Right lobe of liver (tissue), 6 donors: ENCODE measurements at regions not wholly inside any gene's neighbourhood (a gene's known extent, or its start where the extent isn't known, plus 50 kb on each side); places are given as distances from the start of the nearest gene placed in this dataset.

Source experiments
- ATAC-seq, 4 donors: fragments of 200-7000 bp; cut with Tn5 transposase; one replicate each; pipeline ENCODE4 v1.9.1; 2020; ENCODE audit warnings: mild to moderate bottlenecking in 4 of 4, moderate library complexity in 4 of 4
- DNase-seq, 3 donors: peaks; one replicate each; pipeline ENCODE4 v3.0.0-alpha.2; 2020
- H3K27ac ChIP-seq, 3 donors: fragments of 200-600 bp; one replicate each; pipeline ENCODE4 v1.8.0; 2022
- H3K27me3 ChIP-seq, 2 donors: fragments of 200-600 bp; one replicate each; pipeline ENCODE4 v1.8.0; 2022
- H3K36me3 ChIP-seq, 4 donors: fragments of 200-600 bp; sonication (generic) in 1 of 4; one replicate each; pipeline versions ENCODE4 v1.5.1 to v1.8.0; 2017 to 2022; ENCODE audit warnings: control low read depth in 1 of 4
- H3K4me1 ChIP-seq, 4 donors: fragments of 200-600 bp; sonication (generic) in 1 of 4; one replicate each; pipeline versions ENCODE4 v1.5.1 to v1.8.0; 2017 to 2022; ENCODE audit warnings: control low read depth in 1 of 4
- H3K4me3 ChIP-seq, 3 donors: fragments of 200-600 bp; one replicate each; pipeline ENCODE4 v1.8.0; 2022
- H3K9me3 ChIP-seq, 4 donors: fragments of 200-600 bp; sonication (generic) in 1 of 4; one replicate each; pipeline versions ENCODE4 v1.5.1 to v1.8.0; 2017 to 2022; ENCODE audit warnings: control low read depth in 1 of 4
- CTCF ChIP-seq, 4 donors: fragments of 200-600 bp in 3 of 4; fragments of 450-650 bp in 1 of 4; IDR thresholded peaks; one replicate each; pipeline versions ENCODE4 v1.5.1 to v1.8.0; 2016 to 2022; ENCODE audit warnings: antibody characterized with exemption in 4 of 4, mild to moderate bottlenecking in 2 of 4
- POLR2A ChIP-seq: fragments of 450-650 bp; IDR thresholded peaks from one replicate; pipeline ENCODE4 v1.6.1; 2017; ENCODE audit warnings: antibody characterized with exemption, mild to moderate bottlenecking
- WGBS: methylation state at CpG from one replicate; pipeline ENCODE4 v1.1.6; 2018; ENCODE audit warnings: low coverage, low lambda C conversion rate; ENCODE audit not compliant: insufficient coverage; ENCODE audit errors: missing lambda C conversion rate; 5-methylcytosine and 5-hydroxymethylcytosine counted together
- intact Hi-C, 2 donors: fragments of 100-400 bp; cut with DNase I; formaldehyde crosslinking; loops; one replicate each; pipeline versions ENCODE4 v1.11.2 to v1.14.1; 2022
- donor health status: DM: no; HTN: yes; CAD: no.
- donor health status: DM: no; HTN: no; CAD: no.
- donor health status: DM: no; HTN: no; CAD: no.
- donor health status: DM: no; HTN: yes; CAD: no.
- donor health status: DM: no; HTN: yes; CAD: no.

- Histone ChIP-seq H3K27ac (no peak overlapping the region), H3K4me3 (no peak overlapping the region), H3K27me3 (no peaks in the 10 kb centered on the region), H3K36me3 (no peaks in the 10 kb centered on the region), H3K9me3 (no peaks in the 10 kb centered on the region), H3K4me1 (no peaks in the 10 kb centered on the region)
- ATAC-seq (no peak), DNase-seq (no peak)
- TF ChIP-seq POLR2A (no peak), CTCF (IDR thresholded peaks at IDR 0.05) (no peak)
- 80% methylated on average over 4 of the region's 4 CpGs for WGBS
- intact Hi-C loops = no loop called here
These were observed 266.9 kb upstream of the ATP2B1 start for GRCh38 chr12:89975574-89975973.

- no peaks in the 10 kb centered on the region for H3K4me1 ChIP-seq
- no peak overlapping the region for H3K4me3 ChIP-seq
- no peak overlapping the region for H3K27ac ChIP-seq
- no peak for TF ChIP-seq POLR2A
- no peak for TF ChIP-seq CTCF (IDR thresholded peaks at IDR 0.05)
- no peaks in the 10 kb centered on the region for H3K9me3 ChIP-seq
- H3K36me3 ChIP-seq = no peaks in the 10 kb centered on the region
- DNase-seq (no peak), ATAC-seq (peak in 3 of 4 donors; percentile 50 to 58 (median 56))
- intact Hi-C loops = no loop called here
- no peaks in the 10 kb centered on the region for H3K27me3 ChIP-seq
These were observed 263.2 kb upstream of the ATP2B1 start for GRCh38 chr12:89971880-89972279.

- H3K36me3 ChIP-seq = no peaks in the 10 kb centered on the region
- H3K27me3 ChIP-seq = no peaks in the 10 kb centered on the region
- TF ChIP-seq CTCF (IDR thresholded peaks at IDR 0.05) (no peak), POLR2A (no peak)
- H3K4me1 ChIP-seq = no peaks in the 10 kb centered on the region
- no peak overlapping the region for H3K4me3 ChIP-seq
- no peak overlapping the region for H3K27ac ChIP-seq
- no peak for DNase-seq
- ATAC-seq = no peak
- intact Hi-C loops = no loop called here
- WGBS = 78% methylated on average over 1 of the region's 1 CpG
- H3K9me3 ChIP-seq = no peaks in the 10 kb centered on the region
These were observed 262.1 kb upstream of the ATP2B1 start for GRCh38 chr12:89970722-89971121.

GRCh38 chr12:89969093-89969492, 260.5 kb upstream of the ATP2B1 start:
- TF ChIP-seq CTCF (IDR thresholded peaks at IDR 0.05) (no peak), POLR2A (no peak)
- no peaks in the 10 kb centered on the region for H3K36me3 ChIP-seq
- H3K27me3 ChIP-seq = no peaks in the 10 kb centered on the region
- H3K9me3 ChIP-seq = no peaks in the 10 kb centered on the region
- no peaks in the 10 kb centered on the region for H3K4me1 ChIP-seq
- DNase-seq (no peak), ATAC-seq (no peak)
- no peak overlapping the region for H3K27ac ChIP-seq
- WGBS = 71% methylated on average over 4 of the region's 4 CpGs
- H3K4me3 ChIP-seq = no peak overlapping the region
- intact Hi-C loops = no loop called here

- Histone ChIP-seq H3K27me3 (no peaks in the 10 kb centered on the region), H3K4me1 (no peaks in the 10 kb centered on the region), H3K9me3 (no peaks in the 10 kb centered on the region), H3K4me3 (no peak overlapping the region), H3K27ac (no peak overlapping the region), H3K36me3 (no peaks in the 10 kb centered on the region)
- ATAC-seq (peak in 1 of 4 donors; percentile 49), DNase-seq (no peak)
- WGBS = 49% methylated on average over 6 of the region's 6 CpGs
- intact Hi-C loops = no loop called here
- TF ChIP-seq POLR2A (no peak), CTCF (IDR thresholded peaks at IDR 0.05) (no peak)
These were observed 259.6 kb upstream of the ATP2B1 start for GRCh38 chr12:89968151-89968700.
